Gastrocnemius medialis (tissue), 4 donors: ENCODE measurements at regions not wholly inside any gene's neighbourhood (a gene's known extent, or its start where the extent isn't known, plus 50 kb on each side); places are given as distances from the start of the nearest gene placed in this dataset.

ENCODE experiments used
- ATAC-seq, 2 donors: fragments of 150-250 bp; one replicate each; pipeline ENCODE4 v1.9.1; 2016
- DNase-seq, 2 donors: peaks; one replicate each; pipeline ENCODE4 v3.0.0-alpha.2; 2019
- H3K27ac ChIP-seq, 4 donors: fragments of 200-600 bp; sonication (generic); 1 replicate in 1 of 4; 2 replicates in 3 of 4; pipeline ENCODE4 v1.5.1; 2016 to 2018; ENCODE audit warnings: mild to moderate bottlenecking in 2 of 4, moderate library complexity in 1 of 4
- H3K27me3 ChIP-seq, 3 donors: fragments of 200-600 bp; sonication (generic) in 2 of 3; 1 replicate in 1 of 3; 2 replicates in 2 of 3; pipeline versions ENCODE4 v1.5.1 to v1.6.0; 2016 to 2019; ENCODE audit warnings: mild to moderate bottlenecking in 1 of 3, moderate library complexity in 1 of 3
- H3K36me3 ChIP-seq, 2 donors: fragments of 200-600 bp; sonication (generic) in 1 of 2; one replicate each; pipeline ENCODE4 v1.5.1; 2017 to 2018
- H3K4me1 ChIP-seq, 2 donors: fragments of 200-600 bp; sonication (generic) in 1 of 2; one replicate each; pipeline ENCODE4 v1.5.1; 2016 to 2017; ENCODE audit warnings: mild to moderate bottlenecking in 2 of 2
- H3K4me3 ChIP-seq, 4 donors: fragments of 200-600 bp; sonication (generic) in 3 of 4; 1 replicate in 1 of 4; 2 replicates in 3 of 4; pipeline ENCODE4 v1.5.1; 2016 to 2019; ENCODE audit warnings: mild to moderate bottlenecking in 2 of 4
- H3K9me3 ChIP-seq, 3 donors: fragments of 200-600 bp; sonication (generic) in 2 of 3; 1 replicate in 1 of 3; 2 replicates in 2 of 3; pipeline ENCODE4 v1.5.1; 2016 to 2019
- CTCF ChIP-seq, 5 experiments: fragments of 450-650 bp in 3 of 5; fragments of 200-600 bp in 2 of 5; sonication (generic) in 2 of 5; IDR thresholded peaks in 4 of 5; conservative IDR thresholded peaks in 1 of 5; 1 replicate in 4 of 5; 2 replicates in 1 of 5; pipeline ENCODE4 v1.5.1; 2016 to 2019; ENCODE audit warnings: antibody characterized with exemption in 5 of 5, mild to moderate bottlenecking in 3 of 5, moderate library complexity in 3 of 5
- POLR2A ChIP-seq, 2 donors: fragments of 450-650 bp; IDR thresholded peaks; one replicate each; pipeline ENCODE4 v1.6.1; 2017; ENCODE audit warnings: antibody characterized with exemption in 2 of 2, mild to moderate bottlenecking in 2 of 2, moderate library complexity in 2 of 2
- in situ Hi-C, 4 donors: fragments of 200-750 bp; cut with MboI; loops; one replicate each; pipeline versions ENCODE4 v1.15.0 to v1.8.0; 2017; ENCODE audit warnings: low sequenced_read_pairs in 4 of 4
- intact Hi-C: fragments of 100-400 bp; cut with DNase I; formaldehyde crosslinking; loops from one replicate; pipeline ENCODE4 v1.15.1; 2023; ENCODE audit warnings: low total_unique reads

GRCh38 chr1:198472997-198473396 lies 67.5 kb downstream of the ATP6V1G3 start:
- no peak for DNase-seq
- Histone ChIP-seq H3K27me3 (no peaks in the 10 kb centered on the region), H3K4me3 (no peak overlapping the region), H3K36me3 (no peaks in the 10 kb centered on the region), H3K27ac (no peak overlapping the region), H3K9me3 (no peaks in the 10 kb centered on the region), H3K4me1 (no peaks in the 10 kb centered on the region)
- TF ChIP-seq CTCF (IDR thresholded peaks at IDR 0.05 in 4 of 5, conservative IDR thresholded peaks at IDR 0.05 in 1 of 5) (no peak), POLR2A (IDR thresholded peaks at IDR 0.05) (no peak)
- ATAC-seq = no peak
- intact Hi-C loops (no loop called here), in situ Hi-C loops (loop anchor here in 2 of 4 donors (25.0 kb wide), 1 partner anchor 386 kb away; no protein-coding TSS in a partner anchor)

GRCh38 chr1:198472119-198472518 lies 68.4 kb downstream of the ATP6V1G3 start:
- ATAC-seq = no peak

GRCh38 chr1:198467907-198468306 lies 72.6 kb downstream of the ATP6V1G3 start:
- TF ChIP-seq POLR2A (IDR thresholded peaks at IDR 0.05) = no peak
- no peak for TF ChIP-seq CTCF (IDR thresholded peaks at IDR 0.05 in 4 of 5, conservative IDR thresholded peaks at IDR 0.05 in 1 of 5)
- ATAC-seq (no peak), DNase-seq (no peak)
- no peak overlapping the region for H3K4me3 ChIP-seq
- no peaks in the 10 kb centered on the region for H3K27me3 ChIP-seq
- in situ Hi-C loops = loop anchor here in 3 of 4 donors (10.0 to 25.0 kb wide), 2 partner anchors 381 to 383 kb away; no protein-coding TSS in a partner anchor
- no peaks in the 10 kb centered on the region for H3K9me3 ChIP-seq
- H3K4me1 ChIP-seq = no peaks in the 10 kb centered on the region
- intact Hi-C loops = loop anchor here (10.0 kb wide), 1 partner anchor 853 kb away; no protein-coding TSS in a partner anchor
- H3K36me3 ChIP-seq = no peaks in the 10 kb centered on the region
- no peak overlapping the region for H3K27ac ChIP-seq

More at GRCh38 chr1:198472119-198472518, 68.4 kb downstream of the ATP6V1G3 start:
- H3K27me3 ChIP-seq = no peaks in the 10 kb centered on the region
- H3K36me3 ChIP-seq = no peaks in the 10 kb centered on the region
- H3K9me3 ChIP-seq = no peaks in the 10 kb centered on the region
- H3K27ac ChIP-seq = no peak overlapping the region
- DNase-seq = no peak
- in situ Hi-C loops (loop anchor here in 2 of 4 donors (25.0 kb wide), 1 partner anchor 385 kb away; no protein-coding TSS in a partner anchor), intact Hi-C loops (no loop called here)
- TF ChIP-seq POLR2A (IDR thresholded peaks at IDR 0.05) = no peak
- TF ChIP-seq CTCF (IDR thresholded peaks at IDR 0.05 in 4 of 5, conservative IDR thresholded peaks at IDR 0.05 in 1 of 5) = no peak
- H3K4me3 ChIP-seq = no peak overlapping the region
- no peaks in the 10 kb centered on the region for H3K4me1 ChIP-seq

GRCh38 chr1:198467342-198467741 lies 73.1 kb downstream of the ATP6V1G3 start:
- in situ Hi-C loops (loop anchor here in 3 of 4 donors (10.0 to 25.0 kb wide), 2 partner anchors 380 to 383 kb away; no protein-coding TSS in a partner anchor), intact Hi-C loops (loop anchor here (10.0 kb wide), 1 partner anchor 853 kb away; no protein-coding TSS in a partner anchor)
- H3K27ac ChIP-seq = no peak overlapping the region
- no peaks in the 10 kb centered on the region for H3K36me3 ChIP-seq
- H3K27me3 ChIP-seq = no peaks in the 10 kb centered on the region
- no peaks in the 10 kb centered on the region for H3K9me3 ChIP-seq
- TF ChIP-seq CTCF (IDR thresholded peaks at IDR 0.05 in 4 of 5, conservative IDR thresholded peaks at IDR 0.05 in 1 of 5) (no peak), POLR2A (IDR thresholded peaks at IDR 0.05) (no peak)
- no peak overlapping the region for H3K4me3 ChIP-seq
- H3K4me1 ChIP-seq = no peaks in the 10 kb centered on the region
- ATAC-seq = no peak
- DNase-seq = no peak
